Renal cortical epithelial cell (primary cell): ENCODE measurements at regions not wholly inside any gene's neighbourhood (a gene's known extent, or its start where the extent isn't known, plus 50 kb on each side); places are given as distances from the start of the nearest gene placed in this dataset.
"Not testable (repeated sequence)": the region's sequence is repeated elsewhere in the genome, so short reads cannot be mapped to it uniquely, and the experiment has no call there.

ENCODE experiments used
- DNase-seq: peaks from one replicate; pipeline ENCODE4 v3.0.0-alpha.2; 2011; ENCODE audit warnings: low read depth

- DNase-seq = no peak
Observed at GRCh38 chr6:88456221-88456859, 290.2 kb upstream of the CNR1 start.

- DNase-seq = no peak
Observed at GRCh38 chr6:88455317-88455716, 289.2 kb upstream of the CNR1 start.

GRCh38 chr6:88454658-88455057 is 288.5 kb upstream of the CNR1 start:
- DNase-seq = no peak

- DNase-seq = no peak
Observed at GRCh38 chr6:88449770-88450169, 283.6 kb upstream of the CNR1 start.

GRCh38 chr6:88445188-88445965 is 279.2 kb upstream of the CNR1 start:
- no peak for DNase-seq

- DNase-seq = no peak
Observed at GRCh38 chr6:88443554-88443953, 277.4 kb upstream of the CNR1 start.

GRCh38 chr6:88442737-88443136 is 276.6 kb upstream of the CNR1 start:
- DNase-seq = no peak

GRCh38 chr6:88441346-88441745 is 275.2 kb upstream of the CNR1 start:
- no peak for DNase-seq

- DNase-seq = no peak
Observed at GRCh38 chr6:88428068-88428467, 261.9 kb upstream of the CNR1 start.

- DNase-seq = no peak
Observed at GRCh38 chr6:88426005-88426404, 259.9 kb upstream of the CNR1 start.

- DNase-seq = no peak
Observed at GRCh38 chr6:88422831-88423230, 256.7 kb upstream of the CNR1 start.

- DNase-seq = not testable (repeated sequence)
Observed at GRCh38 chr6:88420967-88421488, 254.9 kb upstream of the CNR1 start.

GRCh38 chr6:88418921-88419810 is 253.0 kb upstream of the CNR1 start:
- not testable (repeated sequence) for DNase-seq

GRCh38 chr6:88417361-88417760 is 251.2 kb upstream of the CNR1 start:
- not testable (repeated sequence) for DNase-seq

GRCh38 chr6:88413459-88413858 is 247.3 kb upstream of the CNR1 start:
- DNase-seq = no peak

GRCh38 chr6:88408355-88408754 is 242.2 kb upstream of the CNR1 start:
- not testable (repeated sequence) for DNase-seq

- DNase-seq = not testable (repeated sequence)
Observed at GRCh38 chr6:88406674-88407073, 240.5 kb upstream of the CNR1 start.

- no peak for DNase-seq
Observed at GRCh38 chr6:88403486-88403885, 237.3 kb upstream of the CNR1 start.

- DNase-seq = no peak
Observed at GRCh38 chr6:88402909-88403308, 236.8 kb upstream of the CNR1 start.

GRCh38 chr6:88390998-88391397 is 224.9 kb upstream of the CNR1 start:
- not testable (repeated sequence) for DNase-seq

- no peak for DNase-seq
Observed at GRCh38 chr6:88388589-88388988, 222.4 kb upstream of the CNR1 start.

GRCh38 chr6:88386167-88386566 is 220.0 kb upstream of the CNR1 start:
- no peak for DNase-seq
